ENCODE measurements at regions not wholly inside any gene's neighbourhood (a gene's known extent, or its start where the extent isn't known, plus 50 kb on each side); places are given as distances from the start of the nearest gene placed in this dataset.

- Histone ChIP-seq H2AFZ (ENCODE audit: low read depth, low read length) (no peak overlapping the region), H4K20me1 (ENCODE audit: insufficient read depth, low read length) (peaks cover 36% of the 10 kb centered on the region), H3K27ac (ENCODE audit: low read depth, low read length) (no peak overlapping the region), H3K9ac (ENCODE audit: low read length) (no peak overlapping the region), H3K9me3 (ENCODE audit: insufficient read depth, low read depth, low read length) (no peaks in the 10 kb centered on the region), H3K79me2 (ENCODE audit: insufficient read depth, low read length) (peaks cover 16% of the 10 kb centered on the region), H3K36me3 (ENCODE audit: insufficient read depth, low read length) (no peaks in the 10 kb centered on the region), H3K27me3 (ENCODE audit: insufficient read depth, low read length) (no peaks in the 10 kb centered on the region), H3K4me2 (ENCODE audit: low read length) (no peak overlapping the region), H3K4me1 (ENCODE audit: insufficient read depth, low read length) (peaks cover 43% of the 10 kb centered on the region), H3K4me3 (ENCODE audit: insufficient read depth, low read depth, low read length) (no peak overlapping the region)
- no peak for DNase-seq (ENCODE audit: low read depth)
- FAIRE-seq = no peak
- Mint-ChIP-seq H3K9me3 (ENCODE audit: unreplicated experiment) (peaks cover 2% of the 10 kb centered on the region), H3K4me3 (ENCODE audit: unreplicated experiment) (no peak overlapping the region), H3K4me1 (ENCODE audit: low read depth, unreplicated experiment) (peaks cover 16% of the 10 kb centered on the region), H3K27me3 (ENCODE audit: low read depth, unreplicated experiment) (peaks cover 2% of the 10 kb centered on the region), H3K36me3 (ENCODE audit: low read depth, unreplicated experiment) (peaks cover 2% of the 10 kb centered on the region), H3K27ac (ENCODE audit: unreplicated experiment) (no peak overlapping the region)
- TF ChIP-seq EZH2 (IDR thresholded peaks at IDR 0.05; ENCODE audit: insufficient read depth, low read length) (no peak), CTCF (IDR thresholded peaks at IDR 0.05; ENCODE audit: insufficient read depth, low read depth, low read length) (no peak)
These were observed 113.4 kb upstream of the CIBAR2 start for GRCh38 chr16:85225721-85226120.

GRCh38 chr16:85227084-85227945 lies 115.0 kb upstream of the CIBAR2 start:
- peaks cover 2% of the 10 kb centered on the region for H3K36me3 Mint-ChIP-seq (ENCODE audit: low read depth, unreplicated experiment)
- peak overlapping the region; percentile 48 for H3K27ac ChIP-seq (ENCODE audit: low read depth, low read length)
- H3K9me3 ChIP-seq (ENCODE audit: insufficient read depth, low read depth, low read length) = no peaks in the 10 kb centered on the region
- peaks cover 36% of the 10 kb centered on the region for H3K4me1 ChIP-seq (ENCODE audit: insufficient read depth, low read length)
- TF ChIP-seq EZH2 (IDR thresholded peaks at IDR 0.05; ENCODE audit: insufficient read depth, low read length) (no peak), CTCF (IDR thresholded peaks at IDR 0.05; ENCODE audit: insufficient read depth, low read depth, low read length) (no peak)
- no peaks in the 10 kb centered on the region for H3K36me3 ChIP-seq (ENCODE audit: insufficient read depth, low read length)
- FAIRE-seq = no peak
- no peak overlapping the region for H2AFZ ChIP-seq (ENCODE audit: low read depth, low read length)
- peaks cover 16% of the 10 kb centered on the region for H3K4me1 Mint-ChIP-seq (ENCODE audit: low read depth, unreplicated experiment)
- peaks cover 18% of the 10 kb centered on the region for H3K79me2 ChIP-seq (ENCODE audit: insufficient read depth, low read length)
- peak overlapping the region; percentile 63 for H3K27ac Mint-ChIP-seq (ENCODE audit: unreplicated experiment)
- no peaks in the 10 kb centered on the region for H3K27me3 Mint-ChIP-seq (ENCODE audit: low read depth, unreplicated experiment)
- peak; percentile 86 for DNase-seq (ENCODE audit: low read depth)
- no peak overlapping the region for H3K4me3 ChIP-seq (ENCODE audit: insufficient read depth, low read depth, low read length)
- peaks cover 52% of the 10 kb centered on the region for H4K20me1 ChIP-seq (ENCODE audit: insufficient read depth, low read length)
- no peak overlapping the region for H3K4me3 Mint-ChIP-seq (ENCODE audit: unreplicated experiment)
- peaks cover 3% of the 10 kb centered on the region for H3K9me3 Mint-ChIP-seq (ENCODE audit: unreplicated experiment)
- no peaks in the 10 kb centered on the region for H3K27me3 ChIP-seq (ENCODE audit: insufficient read depth, low read length)
- peak overlapping the region; percentile 21 for H3K9ac ChIP-seq (ENCODE audit: low read length)
- peak overlapping the region; percentile 69 for H3K4me2 ChIP-seq (ENCODE audit: low read length)
